ENCODE measurements at regions not wholly inside any gene's neighbourhood (a gene's known extent, or its start where the extent isn't known, plus 50 kb on each side); places are given as distances from the start of the nearest gene placed in this dataset.
"Not testable (repeated sequence)": the region's sequence is repeated elsewhere in the genome, so short reads cannot be mapped to it uniquely, and the experiment has no call there.

DNA sequence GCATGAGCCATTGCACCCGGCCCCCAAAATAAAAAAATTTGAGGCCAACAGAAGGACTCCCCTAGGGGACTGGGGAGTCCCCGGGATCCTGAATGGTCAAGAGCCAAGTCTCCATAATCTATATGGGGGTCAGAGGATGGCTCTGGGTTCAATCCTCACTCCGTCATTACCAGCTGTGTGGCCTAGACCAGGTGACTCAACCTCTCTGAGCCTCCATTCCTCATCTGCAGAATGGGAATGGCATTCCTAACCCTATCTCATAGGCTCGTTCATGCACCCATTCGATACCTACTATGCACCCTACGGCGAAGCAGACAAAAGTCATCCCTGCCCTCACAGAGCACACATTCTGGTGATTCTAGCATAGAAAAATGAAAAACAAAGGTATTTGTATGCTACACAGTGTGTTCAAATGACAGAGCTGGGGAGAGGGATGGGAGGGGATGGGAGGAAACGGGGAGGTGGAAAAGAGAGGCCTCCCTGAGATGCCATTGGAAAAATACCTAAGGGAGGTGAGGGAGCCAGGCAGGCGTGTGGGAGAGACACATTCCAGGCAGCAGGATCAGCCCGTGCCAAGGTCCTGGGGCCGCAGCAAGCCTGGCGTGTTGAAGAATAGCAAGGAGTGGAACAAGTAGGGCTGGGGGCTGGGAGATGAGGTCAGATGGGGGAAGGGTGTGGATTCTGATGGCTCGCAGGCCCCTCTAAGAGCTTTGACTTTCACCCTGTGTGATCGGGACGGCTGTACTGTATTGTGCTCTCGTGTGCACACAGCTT is 71.2 kb downstream of the RMI2 start:
- DNase-seq = no peak

DNA sequence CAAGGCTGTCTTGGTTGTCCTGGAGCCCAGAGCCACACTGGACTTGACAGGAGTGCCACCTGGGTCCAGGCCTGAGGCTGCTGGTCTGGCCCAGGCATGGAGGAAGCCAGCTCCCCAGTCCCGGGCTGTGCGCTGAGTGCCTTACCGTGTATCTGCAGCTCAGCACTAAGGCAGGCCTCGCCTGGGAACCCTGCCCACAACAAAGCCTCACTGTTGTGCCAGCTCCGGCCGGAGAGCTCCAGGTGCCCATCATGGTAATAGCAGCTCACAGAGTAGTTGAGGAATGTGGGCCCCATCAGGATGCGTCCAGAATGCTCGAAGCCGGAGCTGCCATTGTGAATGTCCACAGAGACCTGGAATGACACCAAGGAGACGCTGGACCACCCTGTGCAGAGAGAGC is 72.2 kb downstream of the RMI2 start:
- DNase-seq = no peak

DNA sequence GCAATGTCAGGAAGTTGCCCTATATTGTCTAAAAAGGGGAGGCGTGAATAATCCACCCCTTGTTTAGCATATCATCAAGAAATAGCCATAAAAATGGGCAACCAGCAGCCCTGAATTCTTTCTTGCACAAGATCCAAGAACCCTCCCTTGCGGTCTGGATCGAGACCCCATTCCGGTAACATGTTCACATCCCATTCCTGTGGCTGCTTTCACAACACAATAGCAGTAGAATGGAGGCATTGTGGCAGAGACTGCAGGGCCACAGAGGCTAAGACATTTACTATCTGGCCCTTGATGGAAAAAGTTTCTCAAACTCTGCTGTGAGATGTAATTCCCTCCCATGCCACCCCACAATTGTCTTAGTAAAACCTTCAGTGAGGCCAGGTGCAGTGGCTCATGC is 73.2 kb downstream of the RMI2 start:
- no peak for DNase-seq

DNA sequence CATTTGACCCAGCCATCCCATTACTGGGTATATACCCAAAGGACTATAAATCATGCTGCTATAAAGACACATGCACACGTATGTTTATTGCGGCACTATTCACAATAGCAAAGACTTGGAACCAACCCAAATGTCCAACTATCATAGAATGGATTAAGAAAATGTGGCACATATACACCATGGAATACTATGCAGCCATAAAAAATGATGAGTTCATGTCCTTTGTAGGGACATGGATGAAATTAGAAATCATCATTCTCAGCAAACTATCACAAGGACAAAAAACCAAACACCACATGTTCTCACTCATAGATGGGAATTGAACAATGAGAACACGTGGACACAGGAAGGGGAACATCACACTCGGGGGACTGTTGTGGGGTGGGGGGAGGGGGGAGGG is 74.8 kb downstream of the RMI2 start:
- DNase-seq = not testable (repeated sequence)

DNA sequence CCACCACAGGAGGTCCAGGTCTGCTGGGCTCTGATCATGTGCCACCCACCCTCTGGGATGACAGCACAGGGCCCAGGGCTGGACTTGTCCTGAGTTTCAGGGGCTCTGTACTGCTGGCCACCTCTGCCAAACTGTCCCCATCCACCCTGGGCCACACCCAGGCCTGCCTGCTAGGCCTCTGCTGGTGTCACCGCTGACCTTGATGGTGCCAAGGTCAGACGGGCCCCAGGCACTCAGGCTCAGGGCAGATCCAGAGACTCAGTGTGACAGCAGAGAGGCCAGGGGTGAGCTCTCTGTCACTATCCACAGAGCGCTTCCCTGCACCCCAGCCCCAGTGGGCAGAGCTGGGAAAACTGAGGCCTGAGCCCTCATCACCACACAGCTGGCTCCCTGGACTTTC is 75.6 kb downstream of the RMI2 start:
- no peak for DNase-seq

DNA sequence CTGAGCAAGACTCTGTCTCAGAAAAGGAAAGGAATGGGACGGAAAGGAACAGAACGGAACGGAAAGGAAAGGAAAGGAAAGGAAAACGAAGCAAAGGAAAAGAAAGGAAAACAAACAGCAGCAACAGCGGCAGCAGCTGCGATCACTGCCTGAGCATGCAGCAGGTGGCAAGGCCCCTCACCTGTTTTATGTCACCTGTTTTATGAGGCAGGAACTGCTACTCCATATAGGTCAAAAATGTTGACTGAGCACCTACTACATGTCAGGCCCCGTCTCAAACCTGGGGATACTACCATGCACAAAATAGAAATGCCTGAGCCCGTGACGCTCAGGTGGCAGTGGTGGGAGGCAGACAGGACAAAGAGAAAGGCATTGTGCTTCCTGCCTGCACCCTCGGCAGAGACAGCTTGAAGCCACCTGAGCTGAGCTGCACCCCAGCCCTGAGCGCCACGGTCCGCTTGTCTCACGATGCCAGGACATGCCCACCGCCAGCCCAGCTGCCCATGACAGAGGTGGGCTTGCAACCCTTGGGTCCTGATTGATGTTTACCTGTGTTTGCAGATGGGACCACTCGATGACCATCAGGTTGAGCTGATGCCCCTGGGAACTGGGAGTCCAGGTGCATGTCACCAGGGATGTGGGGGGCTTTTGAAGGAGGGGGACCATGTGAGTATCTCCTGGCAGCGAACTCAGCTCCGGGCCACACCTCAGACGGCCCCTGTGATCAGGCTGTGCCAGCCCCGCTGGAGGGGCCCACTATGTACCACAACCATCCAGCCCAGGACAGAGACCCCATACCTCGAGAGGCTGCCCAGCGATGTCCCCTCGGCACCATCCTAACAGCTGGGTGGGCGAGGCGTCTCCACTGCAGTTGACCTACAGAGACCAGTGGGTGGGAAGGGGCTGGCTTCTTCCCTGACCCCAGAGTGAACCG is 77.4 kb downstream of the RMI2 start:
- DNase-seq = no peak

DNA sequence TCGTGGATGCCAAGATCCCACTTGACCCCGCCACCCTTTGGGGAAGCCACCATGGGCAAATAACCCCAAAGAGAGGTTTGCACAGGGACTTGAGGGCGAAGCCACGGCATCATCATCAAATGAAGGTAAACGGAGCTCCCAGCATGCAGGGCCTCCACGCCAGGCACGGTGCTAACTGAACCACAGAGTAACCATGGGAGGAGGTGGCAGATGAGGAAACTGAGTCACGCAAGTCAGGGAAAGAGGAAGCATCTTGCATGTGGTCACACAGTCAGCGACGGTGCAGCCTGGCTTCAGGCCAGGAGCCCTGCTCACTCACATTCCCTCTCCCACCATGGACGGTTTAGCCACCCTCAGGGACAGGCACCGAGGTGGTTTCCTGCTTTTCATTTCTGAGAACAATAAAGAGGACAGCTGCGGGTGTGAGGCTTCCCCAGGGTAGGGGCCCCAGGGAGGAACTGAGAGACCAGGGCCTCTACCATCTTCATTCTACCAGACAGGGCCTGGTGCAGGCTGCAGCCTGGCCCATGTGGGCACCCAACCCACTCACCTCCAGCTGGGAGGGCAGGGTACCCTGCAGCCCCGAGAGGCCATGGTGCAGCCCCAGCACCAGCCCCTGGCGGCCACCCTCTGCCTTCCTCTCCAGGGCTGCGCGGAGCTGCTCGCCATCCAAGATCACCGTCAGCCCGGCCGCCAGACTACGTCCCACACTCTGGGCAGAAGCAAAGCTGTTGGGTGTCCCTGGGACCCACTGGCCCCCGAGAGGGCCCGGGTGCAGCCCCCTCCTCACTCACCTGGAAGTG is 78.3 kb downstream of the RMI2 start:
- no peak for DNase-seq

DNA sequence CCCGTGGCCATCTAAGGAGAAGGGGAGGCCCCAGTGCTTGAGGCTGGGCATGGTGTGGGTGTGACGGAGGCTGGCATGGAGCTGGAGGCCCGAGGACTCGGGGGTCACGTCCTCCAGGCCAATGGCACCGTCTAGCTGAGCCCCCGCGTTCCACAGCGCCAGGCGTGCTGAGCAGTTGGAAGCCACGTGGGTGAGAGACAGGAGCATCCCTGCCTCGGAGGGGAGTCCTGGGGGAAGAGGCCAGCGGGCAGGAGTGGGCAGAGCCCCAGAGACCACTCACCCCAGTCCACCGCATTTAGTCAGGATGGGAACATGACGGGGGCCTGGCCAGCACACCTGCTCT is 78.8 kb downstream of the RMI2 start:
- DNase-seq = no peak

DNA sequence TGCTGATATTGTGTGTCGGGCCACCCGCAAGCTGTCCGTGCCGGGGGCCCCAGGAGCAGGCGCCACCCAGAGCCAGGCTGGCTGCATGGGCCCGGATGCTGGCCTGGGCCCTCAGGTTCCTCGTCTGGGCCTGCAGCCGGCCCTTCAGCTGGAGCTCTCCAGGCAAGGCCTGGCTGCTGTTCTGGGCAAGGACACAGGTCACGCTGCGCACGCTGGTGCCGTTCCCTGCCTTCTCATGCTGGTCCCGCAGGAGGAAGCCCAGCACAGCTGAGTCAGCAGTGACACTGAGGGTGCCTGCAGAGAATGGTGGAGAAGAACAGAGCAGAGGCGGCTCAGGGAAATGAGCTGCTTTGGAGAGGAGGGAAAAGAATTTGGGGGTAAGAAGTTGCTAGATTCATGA is 79.9 kb downstream of the RMI2 start:
- no peak for DNase-seq

DNA sequence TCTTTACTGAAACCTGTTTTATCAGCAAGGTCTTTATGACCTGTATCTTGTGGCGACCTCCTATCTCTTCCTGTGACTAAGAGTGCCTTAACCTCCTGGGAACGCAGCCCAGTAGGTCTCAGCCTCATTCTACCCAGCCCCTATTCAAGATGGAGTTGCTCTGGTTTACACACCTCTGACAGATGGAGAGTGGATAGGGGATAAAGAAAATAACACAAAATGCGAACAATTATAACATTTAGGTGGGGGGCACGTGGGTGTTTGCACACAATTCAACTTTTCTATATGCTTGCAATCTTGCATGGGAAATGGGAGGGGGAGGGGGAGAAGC is 83.3 kb downstream of the RMI2 start:
- DNase-seq = no peak

DNA sequence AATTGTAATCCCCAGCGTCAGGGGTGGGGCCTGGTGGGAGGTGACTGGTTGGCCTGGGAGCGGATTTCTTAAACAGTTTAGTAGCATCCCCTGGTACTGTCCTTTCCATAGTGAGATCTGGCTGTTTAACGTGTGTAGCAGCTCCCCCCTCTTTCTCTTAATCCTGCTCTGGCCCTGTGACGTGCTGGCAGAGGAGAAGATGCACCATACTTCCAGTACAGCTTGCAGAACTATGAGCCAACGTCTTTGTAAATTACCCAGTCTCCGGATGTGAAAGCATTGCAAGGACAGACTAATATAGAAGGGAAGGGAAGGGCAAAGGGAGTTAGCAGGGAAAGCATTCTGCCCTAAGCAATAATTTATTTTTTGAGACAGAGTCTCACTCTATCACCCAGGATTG is 83.9 kb downstream of the RMI2 start:
- no peak for DNase-seq

DNA sequence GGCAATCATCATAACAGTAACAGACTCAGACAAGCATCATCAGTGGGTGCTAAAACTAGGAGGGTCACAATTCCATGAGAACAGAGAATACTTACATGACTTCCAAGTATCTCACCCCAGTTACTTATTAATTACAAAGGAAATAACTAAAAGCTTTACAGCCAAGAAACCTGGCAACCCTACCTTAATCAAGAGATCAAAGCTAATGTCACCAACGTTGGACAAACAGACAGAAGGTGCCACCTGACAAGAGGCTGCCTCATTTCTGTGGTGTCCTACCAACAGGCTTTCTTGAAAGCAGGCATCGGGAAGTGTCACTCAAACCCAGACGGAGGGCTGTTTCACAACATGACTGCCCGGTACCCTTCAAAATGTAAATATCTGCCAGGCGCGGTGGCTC is 84.6 kb downstream of the RMI2 start:
- DNase-seq = no peak

DNA sequence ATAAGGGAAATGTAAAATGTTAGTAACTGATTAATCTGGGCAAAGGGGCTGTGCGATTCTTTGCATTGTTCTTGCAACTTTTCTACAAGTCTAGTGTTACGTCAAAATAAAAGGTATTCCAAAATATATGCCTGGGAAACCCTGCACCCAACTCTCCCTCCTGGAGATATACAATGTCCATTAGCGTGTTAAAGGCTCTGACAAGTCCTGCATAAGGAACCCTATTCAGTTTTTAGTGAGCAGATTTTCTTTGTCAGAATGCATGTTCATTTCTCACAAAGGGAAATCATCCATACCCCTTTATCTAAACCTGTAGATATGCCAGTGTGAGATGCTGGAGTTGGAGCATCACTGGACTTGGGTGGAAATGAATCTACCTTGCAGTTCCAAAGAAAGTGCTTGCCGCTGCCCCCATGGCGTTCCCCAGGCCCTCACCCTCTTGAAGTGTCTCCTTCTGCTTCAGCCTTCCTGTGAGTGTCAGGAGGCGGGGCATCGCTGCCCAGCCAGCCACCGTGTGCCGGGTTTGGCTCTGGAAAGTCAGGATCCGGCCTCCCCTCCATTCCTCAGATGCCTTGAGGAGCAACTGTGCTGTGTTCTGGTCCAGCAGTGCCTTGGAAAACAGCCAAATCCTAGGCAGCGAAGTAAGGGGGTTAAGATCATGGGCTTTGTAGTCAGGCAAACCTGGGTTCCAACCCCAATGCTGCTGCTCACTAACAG is 85.5 kb downstream of the RMI2 start:
- no peak for DNase-seq

DNA sequence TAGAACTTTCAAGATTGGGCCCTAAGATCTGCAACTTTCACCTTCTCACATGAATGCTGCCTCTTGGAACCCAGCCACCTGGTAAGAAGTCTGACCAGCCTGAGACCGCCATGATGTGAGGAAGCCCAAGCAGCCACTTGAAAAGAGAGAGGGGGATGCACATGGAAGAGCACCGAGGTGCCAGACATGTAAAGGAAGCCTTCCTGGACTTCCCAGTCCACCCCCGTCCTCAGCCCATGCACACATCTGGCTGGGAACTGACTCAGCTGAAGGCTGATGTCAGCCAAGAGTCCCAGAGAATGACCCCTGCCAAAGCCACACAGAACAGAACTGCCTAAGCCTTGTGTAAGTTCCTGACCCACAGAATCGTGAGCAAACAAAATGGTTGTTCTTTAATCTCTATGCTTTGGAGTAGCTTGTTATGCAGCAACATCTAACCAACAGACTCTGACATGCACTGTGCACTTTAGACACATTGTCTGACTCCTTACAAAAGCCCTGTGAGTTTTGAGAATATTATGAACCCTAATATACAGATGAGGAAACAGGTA is 86.7 kb downstream of the RMI2 start:
- no peak for DNase-seq

DNA sequence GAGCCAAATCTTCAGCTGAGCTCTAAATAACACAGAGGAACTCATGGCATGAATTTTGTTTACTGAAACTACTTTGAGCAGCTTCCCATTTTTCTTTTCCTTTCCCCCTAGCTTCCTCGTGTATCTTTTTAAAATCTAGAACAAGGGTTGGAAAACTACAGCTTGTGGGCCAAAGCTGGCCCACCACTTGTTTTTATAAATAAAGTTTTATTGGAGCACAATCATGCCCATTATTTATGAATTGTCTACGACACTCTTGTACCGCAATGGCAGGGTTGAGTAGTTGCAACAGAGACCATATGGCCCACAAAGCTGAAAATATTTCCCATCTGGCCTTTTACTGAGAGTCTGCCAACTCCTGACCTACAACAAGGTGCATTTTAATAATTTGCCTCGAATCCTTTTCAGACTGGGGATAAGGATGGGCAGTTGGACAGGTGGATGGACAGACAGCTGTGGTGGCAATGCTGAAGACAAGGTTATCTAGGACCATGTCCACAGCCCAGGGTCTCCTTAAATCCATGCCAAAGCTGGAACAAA is 87.7 kb downstream of the RMI2 start:
- DNase-seq = peak in 1 of 2 experiments; percentile 74

DNA sequence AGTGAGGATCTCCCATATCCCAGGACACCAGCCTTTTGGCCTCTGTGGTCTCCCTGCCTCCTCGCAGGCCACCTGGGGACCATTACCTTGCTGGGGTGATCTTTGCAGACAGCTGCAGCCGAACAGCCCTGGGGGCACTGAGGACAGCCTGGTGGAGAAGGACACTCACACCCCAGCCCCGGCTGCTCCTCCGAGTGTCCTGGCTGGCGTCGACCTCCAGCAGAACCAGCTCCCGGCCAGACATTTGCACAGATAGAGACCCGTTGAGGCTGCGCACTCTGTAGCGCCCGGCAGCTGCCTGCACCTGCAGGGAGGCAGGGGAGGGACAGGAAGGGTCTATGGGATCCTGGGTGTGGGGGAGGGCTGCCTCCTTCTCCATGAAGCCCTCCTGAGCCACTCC is 90.3 kb downstream of the RMI2 start:
- no peak for DNase-seq

DNA sequence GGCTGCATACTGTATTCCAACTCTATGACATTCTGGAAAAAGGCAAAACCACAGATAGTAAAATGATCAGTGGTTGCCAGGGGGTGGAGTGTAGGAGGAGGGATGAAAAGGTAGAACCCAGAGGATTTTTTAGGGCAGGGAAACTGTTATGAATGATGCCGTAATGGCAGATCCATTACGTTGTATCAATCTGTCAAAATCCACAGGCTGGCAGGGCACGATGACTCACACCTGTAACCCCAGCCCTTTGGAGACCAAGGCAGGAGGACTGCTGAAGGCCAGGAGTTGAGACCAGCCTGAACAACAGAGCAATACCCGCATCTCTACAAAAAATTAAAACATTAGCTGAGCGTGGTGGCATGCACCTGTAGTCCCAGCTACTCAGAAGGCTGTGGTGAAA is 91.8 kb downstream of the RMI2 start:
- no peak for DNase-seq

DNA sequence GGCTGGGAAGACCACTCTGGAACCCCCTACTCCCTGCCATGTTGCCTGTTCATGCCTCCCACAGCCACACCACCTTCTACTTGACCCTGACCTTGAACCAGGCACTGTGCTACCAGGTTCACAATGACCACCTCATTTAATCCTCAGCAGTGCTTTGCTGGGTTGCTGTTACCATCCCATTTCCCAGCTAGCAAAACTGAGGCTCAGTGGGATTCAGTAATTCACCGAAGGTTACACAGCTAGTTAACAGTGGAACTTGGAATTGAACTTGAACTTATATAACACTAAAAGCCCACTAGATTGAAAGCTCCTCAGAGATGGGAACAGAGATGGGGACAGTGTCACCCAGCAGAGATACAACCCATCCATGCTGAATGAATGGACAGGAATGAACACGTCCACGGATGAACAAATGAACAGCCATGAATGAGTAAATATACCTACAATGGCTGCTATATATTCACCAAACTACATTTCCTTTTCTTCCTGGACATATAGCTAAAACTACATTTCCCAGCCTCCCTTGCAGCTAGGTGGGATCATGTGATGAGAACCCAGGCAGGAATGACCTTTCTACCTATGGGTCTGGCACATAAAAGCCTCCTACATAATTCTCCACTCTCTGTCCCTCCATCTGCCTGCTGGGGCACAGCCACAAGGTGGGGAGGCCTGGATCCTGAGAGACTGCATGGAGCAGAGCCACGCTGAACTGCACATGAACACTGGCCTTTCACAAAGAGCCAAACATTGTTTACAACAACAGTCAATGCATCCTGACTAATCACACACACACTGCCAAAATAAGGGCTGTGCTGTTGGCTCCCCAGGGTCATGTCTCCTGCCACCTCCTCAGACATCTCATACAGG is 94.8 kb downstream of the RMI2 start:
- no peak for DNase-seq

DNA sequence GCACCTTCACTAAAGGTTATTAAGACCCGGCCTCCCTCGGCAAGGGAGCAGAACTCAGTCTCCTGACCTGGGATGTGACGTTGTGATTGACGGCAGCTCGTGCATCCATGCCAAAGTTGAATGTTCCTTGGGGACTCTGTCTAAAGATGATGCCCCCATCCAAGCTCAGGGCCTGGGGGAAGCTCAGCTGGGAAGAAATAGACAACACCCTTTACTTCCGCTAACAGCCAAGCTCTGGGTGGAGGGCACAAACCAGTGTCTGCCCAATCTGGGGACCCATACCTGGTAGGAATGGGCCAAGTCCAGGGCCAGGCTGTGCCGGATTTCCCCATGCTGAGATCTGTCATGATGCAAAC is 95.4 kb downstream of the RMI2 start:
- no peak for DNase-seq

DNA sequence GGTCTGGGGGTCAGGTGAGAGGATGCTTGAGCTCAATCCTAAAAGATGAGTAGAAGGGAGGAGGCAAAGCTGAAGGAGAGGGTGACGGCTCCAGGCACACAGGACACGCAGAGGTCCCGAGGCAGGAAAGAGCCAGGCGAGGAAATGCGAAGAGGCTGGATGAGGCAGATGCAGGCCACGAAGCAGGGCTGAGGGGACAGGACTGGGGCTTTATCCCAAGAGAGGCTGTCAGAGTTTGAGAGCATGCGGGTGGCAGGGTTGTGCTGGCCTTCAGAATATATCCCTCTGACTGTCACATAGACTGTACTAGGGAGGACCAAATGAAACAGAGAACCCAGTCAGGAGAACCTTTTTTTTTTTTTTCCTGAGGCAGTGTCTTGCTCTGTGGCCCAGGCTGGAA is 100.2 kb downstream of the RMI2 start:
- no peak for DNase-seq

DNA sequence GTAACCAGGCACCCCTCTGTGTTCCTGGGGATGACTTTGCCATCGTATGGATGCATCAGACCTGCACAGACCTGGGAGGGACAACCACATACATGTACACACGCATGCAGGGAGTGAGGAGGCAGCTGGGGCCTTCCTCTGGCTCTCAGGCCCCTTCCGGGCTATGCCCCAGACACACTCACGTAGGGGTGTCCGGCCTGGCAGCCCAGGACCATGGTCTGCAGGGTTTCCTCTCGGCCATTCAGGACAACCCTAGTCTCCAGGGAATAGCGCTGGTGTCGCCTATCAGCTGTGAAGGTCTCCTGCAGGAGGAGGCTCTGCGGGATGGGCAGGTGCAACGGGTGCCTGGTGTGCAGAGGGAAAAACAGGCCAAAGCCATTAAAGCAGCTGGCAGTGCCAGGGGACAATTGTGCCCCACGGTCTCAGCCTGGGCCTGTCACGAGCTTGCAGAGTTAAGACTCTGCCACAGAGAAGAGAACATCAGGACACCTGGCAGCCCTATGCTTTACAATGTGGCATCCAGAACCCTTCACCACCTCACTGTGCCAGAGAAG is 101.4 kb downstream of the RMI2 start:
- no peak for DNase-seq
